Smooth muscle cell (in vitro differentiated cells): ENCODE measurements at regions not wholly inside any gene's neighbourhood (a gene's known extent, or its start where the extent isn't known, plus 50 kb on each side); places are given as distances from the start of the nearest gene placed in this dataset.

Experiments
- DNase-seq: peaks from one replicate; lab custom pipeline; 2025; ENCODE audit not compliant: unreplicated experiment; lab: John Stamatoyannopoulos, UW
- H2AFZ ChIP-seq: fragments of 200-600 bp; sonication (generic); 2 replicates; pipeline ENCODE4 v1.6.0; 2016; ENCODE audit warnings: antibody characterized with exemption, low read depth, mild to moderate bottlenecking
- H3F3A ChIP-seq: fragments of 200-600 bp; sonication (generic); 2 replicates; pipeline ENCODE4 v1.6.0; 2017; ENCODE audit warnings: antibody characterized with exemption, low read depth
- H3K27ac ChIP-seq: fragments of 200-600 bp; sonication (generic); 2 replicates; pipeline ENCODE4 v1.5.1; 2016; ENCODE audit warnings: low read depth, mild to moderate bottlenecking
- H3K27me3 ChIP-seq: fragments of 200-600 bp; sonication (generic); 2 replicates; pipeline ENCODE4 v1.6.1; 2016; ENCODE audit warnings: low read depth, mild to moderate bottlenecking
- H3K36me3 ChIP-seq: fragments of 200-600 bp; sonication (generic); 2 replicates; pipeline ENCODE4 v1.5.1; 2016; ENCODE audit warnings: low read depth
- H3K4me1 ChIP-seq: fragments of 200-600 bp; sonication (generic); 2 replicates; pipeline ENCODE4 v1.5.1; 2016; ENCODE audit warnings: low read depth
- H3K4me2 ChIP-seq: fragments of 200-600 bp; sonication (generic); 2 replicates; pipeline ENCODE4 v1.6.0; 2016; ENCODE audit warnings: mild to moderate bottlenecking
- H3K4me3 ChIP-seq: fragments of 200-600 bp; sonication (generic); 2 replicates; pipeline ENCODE4 v1.5.1; 2016; ENCODE audit warnings: mild to moderate bottlenecking
- H3K79me2 ChIP-seq: fragments of 200-600 bp; sonication (generic); 2 replicates; pipeline ENCODE4 v1.6.0; 2016; ENCODE audit warnings: low read depth, mild to moderate bottlenecking
- H3K9ac ChIP-seq: fragments of 200-600 bp; sonication (generic); 2 replicates; pipeline ENCODE4 v1.6.0; 2016; ENCODE audit warnings: low read depth
- H3K9me3 ChIP-seq: fragments of 200-600 bp; sonication (generic); replicated peaks from 2 replicates; pipeline ENCODE4 v1.5.1; 2016; ENCODE audit warnings: low read depth
- H4K20me1 ChIP-seq: fragments of 200-600 bp; sonication (generic); 2 replicates; pipeline ENCODE4 v1.6.0; 2016; ENCODE audit warnings: low read depth
- CTCF ChIP-seq: fragments of 200-600 bp; sonication (generic); IDR thresholded peaks from 2 replicates; pipeline ENCODE4 v1.5.1; 2017; ENCODE audit warnings: borderline replicate concordance, mild to moderate bottlenecking, antibody characterized with exemption; ENCODE audit not compliant: insufficient read depth, poor library complexity, severe bottlenecking
- WGBS: methylation state at CpG from one replicate; pipeline ENCODE4 v1.1.7; 2016; ENCODE audit warnings: low lambda C conversion rate; 5-methylcytosine and 5-hydroxymethylcytosine counted together

- peaks cover 5% of the 10 kb centered on the region for H3K4me1 ChIP-seq
- no peak overlapping the region for H2AFZ ChIP-seq
- no peak overlapping the region for H3K9ac ChIP-seq
- no peak for DNase-seq
- no peak overlapping the region for H3K4me3 ChIP-seq
- no peak for TF ChIP-seq CTCF
- 85% methylated on average over 2 of the region's 2 CpGs for WGBS
- no peak overlapping the region for H3K27ac ChIP-seq
- H3K79me2 ChIP-seq, result no peaks in the 10 kb centered on the region
- H4K20me1 ChIP-seq, result no peaks in the 10 kb centered on the region
- no peak overlapping the region for H3K4me2 ChIP-seq
- no peaks in the 10 kb centered on the region for H3K27me3 ChIP-seq
- H3K9me3 ChIP-seq, result peaks cover 13% of the 10 kb centered on the region
- H3F3A ChIP-seq, result no peaks in the 10 kb centered on the region
- H3K36me3 ChIP-seq, result no peaks in the 10 kb centered on the region
Measured at GRCh38 chrX:15998350-15998749, 125.0 kb upstream of the GRPR start.

GRCh38 chrX:15989716-15990115, 133.6 kb upstream of the GRPR start:
- peak overlapping the region; percentile 83 for H3K27ac ChIP-seq
- H4K20me1 ChIP-seq, result no peaks in the 10 kb centered on the region
- peaks cover 14% of the 10 kb centered on the region for H3F3A ChIP-seq
- H3K4me2 ChIP-seq, result peak overlapping the region; percentile 70
- no peaks in the 10 kb centered on the region for H3K9me3 ChIP-seq
- peaks cover 10% of the 10 kb centered on the region for H3K4me1 ChIP-seq
- no peaks in the 10 kb centered on the region for H3K27me3 ChIP-seq
- 43% methylated on average over 4 of the region's 4 CpGs for WGBS
- H3K79me2 ChIP-seq, result no peaks in the 10 kb centered on the region
- no peaks in the 10 kb centered on the region for H3K36me3 ChIP-seq
- no peak overlapping the region for H3K4me3 ChIP-seq
- peak overlapping the region; percentile 26 for H3K9ac ChIP-seq
- DNase-seq, result no peak
- no peak for TF ChIP-seq CTCF
- peak overlapping the region; percentile 53 for H2AFZ ChIP-seq

GRCh38 chrX:15988661-15989603, 134.3 kb upstream of the AP1S2 start:
- peaks cover 10% of the 10 kb centered on the region for H3K4me1 ChIP-seq
- no peak for DNase-seq
- peak overlapping the region; percentile 26 for H3K9ac ChIP-seq
- peak overlapping the region; percentile 53 for H2AFZ ChIP-seq
- H3K27me3 ChIP-seq, result no peaks in the 10 kb centered on the region
- no peaks in the 10 kb centered on the region for H3K36me3 ChIP-seq
- H3K4me2 ChIP-seq, result peak overlapping the region; percentile 70
- WGBS, result 20% methylated on average over 5 of the region's 5 CpGs
- H3K9me3 ChIP-seq, result no peaks in the 10 kb centered on the region
- H3K79me2 ChIP-seq, result no peaks in the 10 kb centered on the region
- no peaks in the 10 kb centered on the region for H4K20me1 ChIP-seq
- peak overlapping the region; percentile 83 for H3K27ac ChIP-seq
- H3F3A ChIP-seq, result peaks cover 14% of the 10 kb centered on the region
- H3K4me3 ChIP-seq, result no peak overlapping the region
- no peak for TF ChIP-seq CTCF

GRCh38 chrX:15985937-15986336, 131.3 kb upstream of the AP1S2 start:
- no peak overlapping the region for H2AFZ ChIP-seq
- H3K4me2 ChIP-seq, result no peak overlapping the region
- peaks cover 14% of the 10 kb centered on the region for H3F3A ChIP-seq
- H3K36me3 ChIP-seq, result no peaks in the 10 kb centered on the region
- peaks cover 10% of the 10 kb centered on the region for H3K4me1 ChIP-seq
- no peak overlapping the region for H3K4me3 ChIP-seq
- DNase-seq, result no peak
- no peak for TF ChIP-seq CTCF
- H3K79me2 ChIP-seq, result no peaks in the 10 kb centered on the region
- H3K27ac ChIP-seq, result no peak overlapping the region
- no peaks in the 10 kb centered on the region for H4K20me1 ChIP-seq
- no peaks in the 10 kb centered on the region for H3K9me3 ChIP-seq
- WGBS, result 74% methylated on average over 2 of the region's 2 CpGs
- H3K9ac ChIP-seq, result no peak overlapping the region
- H3K27me3 ChIP-seq, result no peaks in the 10 kb centered on the region
